H1 (cell line): ENCODE measurements at regions not wholly inside any gene's neighbourhood (a gene's known extent, or its start where the extent isn't known, plus 50 kb on each side); places are given as distances from the start of the nearest gene placed in this dataset.

Source experiments
- CTCF ChIA-PET: fragments of 300-600 bp; sonication (Branson Sonifier 250); formaldehyde crosslinking; loops from one replicate; lab custom pipeline; 2021; ENCODE audit not compliant: partially characterized antibody; lab: Charles Lee
- POLR2A ChIA-PET: fragments of 300-600 bp; sonication (Branson Sonifier 250); formaldehyde crosslinking; loops from one replicate; lab custom pipeline; 2021; ENCODE audit warnings: inconsistent platforms; ENCODE audit not compliant: partially characterized antibody; lab: Charles Lee
- DNase-seq, 2 experiments: peaks; one replicate each; pipeline versions ENCODE4 v3.0.0 to v3.0.0-alpha.2; 2010 to 2022; ENCODE audit warnings: low spot score in 2 of 2, low read depth in 1 of 2, mixed read lengths in 1 of 2
- FAIRE-seq: peaks from 2 replicates; lab custom pipeline; 2011; peaks lifted over from hg19 to GRCh38; lab: Jason Lieb, UNC
- H2AFZ ChIP-seq: 2 replicates; pipeline ENCODE4 v1.8.1; 2012; ENCODE audit warnings: low read length, inconsistent platforms
- H2AK5ac ChIP-seq: 2 replicates; pipeline ENCODE4 v1.6.1; 2013; ENCODE audit warnings: low read depth, low read length
- H2BK120ac ChIP-seq: replicated peaks from 2 replicates; pipeline ENCODE3; 2013; ENCODE audit warnings: low read depth, low read length, inconsistent platforms
- H2BK12ac ChIP-seq: 2 replicates; pipeline ENCODE4 v1.6.1; 2013; ENCODE audit warnings: low read depth, low read length
- H2BK15ac ChIP-seq: 2 replicates; pipeline ENCODE4 v1.6.1; 2013; ENCODE audit warnings: low read length
- H2BK20ac ChIP-seq: 2 replicates; pipeline ENCODE4 v1.6.1; 2013; ENCODE audit warnings: low read length
- H2BK5ac ChIP-seq: 2 replicates; pipeline ENCODE4 v1.6.1; 2013; ENCODE audit warnings: low read depth, low read length
- H3K14ac ChIP-seq: 2 replicates; pipeline ENCODE4 v1.6.1; 2013; ENCODE audit warnings: inconsistent platforms; ENCODE audit not compliant: insufficient read length
- H3K18ac ChIP-seq: 2 replicates; pipeline ENCODE4 v1.6.1; 2013; ENCODE audit warnings: low read length; ENCODE audit errors: extremely low read depth
- H3K23ac ChIP-seq: 2 replicates; pipeline ENCODE4 v1.6.1; 2013; ENCODE audit warnings: inconsistent platforms; ENCODE audit not compliant: insufficient read length
- H3K23me2 ChIP-seq: 2 replicates; pipeline ENCODE4 v1.6.1; 2013; ENCODE audit warnings: low read depth, low read length
- H3K27ac ChIP-seq: 2 replicates; pipeline ENCODE4 v1.6.1; 2011; ENCODE audit warnings: low read depth, low read length, inconsistent platforms
- H3K27me3 ChIP-seq, 4 experiments: replicated peaks in 1 of 4; 1 replicate in 1 of 4; 2 replicates in 3 of 4; pipeline versions ENCODE4 v1.6.1 to v1.8.1; 2011 to 2013; ENCODE audit warnings: low read length in 3 of 4, mild to moderate bottlenecking in 3 of 4, inconsistent platforms in 2 of 4, mixed read lengths in 2 of 4, moderate library complexity in 1 of 4; ENCODE audit not compliant: control insufficient read depth in 3 of 4, insufficient read depth in 3 of 4; ENCODE audit errors: extremely low read depth in 1 of 4
- H3K36me3 ChIP-seq, 4 experiments: 2 replicates each; pipeline versions ENCODE4 v1.6.1 to v1.8.1; 2011 to 2013; ENCODE audit warnings: mild to moderate bottlenecking in 4 of 4, low read length in 3 of 4, moderate library complexity in 2 of 4, control low read depth in 1 of 4, inconsistent platforms in 1 of 4; ENCODE audit not compliant: insufficient read depth in 4 of 4, control insufficient read depth in 2 of 4
- H3K4ac ChIP-seq: replicated peaks from 2 replicates; pipeline ENCODE3; 2013; ENCODE audit warnings: low read length, low read depth, mixed read lengths, inconsistent platforms; ENCODE audit not compliant: insufficient read length
- H3K4me1 ChIP-seq, 4 experiments: replicated peaks in 1 of 4; 1 replicate in 1 of 4; 2 replicates in 3 of 4; pipeline versions ENCODE4 v1.6.1 to v1.8.1; 2011 to 2013; ENCODE audit warnings: low read length in 3 of 4, inconsistent platforms in 2 of 4, mixed read lengths in 1 of 4; ENCODE audit not compliant: insufficient read depth in 4 of 4, control insufficient read depth in 3 of 4
- H3K4me2 ChIP-seq, 2 experiments: 2 replicates each; pipeline versions ENCODE4 v1.6.1 to v1.8.1; 2011 to 2013; ENCODE audit warnings: low read depth in 2 of 2, low read length in 2 of 2, control low read depth in 1 of 2, inconsistent platforms in 1 of 2, mild to moderate bottlenecking in 1 of 2; ENCODE audit not compliant: insufficient read depth in 1 of 2
- H3K4me3 ChIP-seq, 4 experiments: fragments of 200-600, 300-600 bp in 1 of 4; sonication (generic), shearing (Covaris generic), sonication (Bioruptor Twin) in 1 of 4; 2 replicates each; pipeline versions ENCODE4 v1.5.1 to v1.8.1; 2011 to 2016; ENCODE audit warnings: low read length in 4 of 4, low read depth in 3 of 4, control low read depth in 2 of 4, inconsistent platforms in 2 of 4, mild to moderate bottlenecking in 2 of 4, mixed read lengths in 1 of 4, moderate library complexity in 1 of 4; ENCODE audit not compliant: insufficient read depth in 2 of 4; ENCODE audit errors: extremely low read depth in 1 of 4
- H3K56ac ChIP-seq: replicated peaks from 2 replicates; pipeline ENCODE3; 2013; ENCODE audit warnings: low read depth, mild to moderate bottlenecking, mixed read lengths, low read length, inconsistent platforms; ENCODE audit not compliant: insufficient read length
- H3K79me1 ChIP-seq: 2 replicates; pipeline ENCODE4 v1.6.1; 2013; ENCODE audit warnings: low read depth, low read length, control low read depth
- H3K79me2 ChIP-seq, 2 experiments: 2 replicates each; pipeline versions ENCODE4 v1.6.1 to v1.8.1; 2012 to 2013; ENCODE audit warnings: low read length in 2 of 2, mild to moderate bottlenecking in 2 of 2, inconsistent platforms in 1 of 2; ENCODE audit not compliant: insufficient read depth in 2 of 2, control insufficient read depth in 1 of 2
- H3K9ac ChIP-seq, 4 experiments: replicated peaks in 1 of 4; 1 replicate in 1 of 4; 2 replicates in 3 of 4; pipeline versions ENCODE4 v1.6.1 to v1.8.1; 2011 to 2013; ENCODE audit warnings: low read depth in 3 of 4, low read length in 3 of 4, control low read depth in 2 of 4, mild to moderate bottlenecking in 2 of 4, moderate library complexity in 2 of 4, inconsistent platforms in 1 of 4; ENCODE audit errors: extremely low read depth in 1 of 4
- H3K9me3 ChIP-seq, 2 experiments: 2 replicates each; pipeline versions ENCODE4 v1.6.1 to v1.8.1; 2012 to 2013; ENCODE audit warnings: mild to moderate bottlenecking in 2 of 2, moderate library complexity in 2 of 2, control low read depth in 1 of 2, inconsistent platforms in 1 of 2, low read depth in 1 of 2, low read length in 1 of 2, mixed read lengths in 1 of 2; ENCODE audit not compliant: insufficient read depth in 2 of 2
- H4K20me1 ChIP-seq, 2 experiments: replicated peaks in 1 of 2; 2 replicates each; pipeline versions ENCODE3 to v1.8.1; 2011 to 2013; ENCODE audit warnings: inconsistent platforms in 2 of 2, low read length in 2 of 2, mild to moderate bottlenecking in 1 of 2; ENCODE audit not compliant: insufficient read depth in 2 of 2, control insufficient read depth in 1 of 2
- H4K5ac ChIP-seq: 2 replicates; pipeline ENCODE4 v1.6.1; 2013; ENCODE audit warnings: low read length, low read depth, mixed read lengths, inconsistent platforms; ENCODE audit not compliant: insufficient read length
- H4K8ac ChIP-seq: 2 replicates; pipeline ENCODE4 v1.8.0; 2013; ENCODE audit warnings: mild to moderate bottlenecking, moderate library complexity, low read length, inconsistent platforms; ENCODE audit not compliant: insufficient read depth; ENCODE audit errors: extremely low read depth
- H4K91ac ChIP-seq: replicated peaks from 2 replicates; pipeline ENCODE3; 2013; ENCODE audit warnings: low read length, mixed read lengths, inconsistent platforms; ENCODE audit not compliant: insufficient read length
- CBX5 ChIP-seq: fragments of 300-800, 300-1000 bp; sonication (generic); IDR thresholded peaks from 2 replicates; pipeline ENCODE4 v1.7.1; 2016; ENCODE audit warnings: antibody characterized with exemption, low read length, low read depth
- CHD1 ChIP-seq: IDR thresholded peaks from 2 replicates; pipeline ENCODE4 v1.6.1; 2012; ENCODE audit warnings: low read depth, low read length, improper control_type of control experiment
- WGBS, 2 experiments: shearing (Covaris generic) in 1 of 2; methylation state at CpG; one replicate each; pipeline versions ENCODE4 v1.1.6 to v1.1.7; 2013 to 2015; ENCODE audit warnings: low lambda C conversion rate in 2 of 2, mixed read lengths in 2 of 2, inconsistent platforms in 1 of 2, low coverage in 1 of 2, missing lambda C conversion rate in 1 of 2; ENCODE audit not compliant: insufficient replicate concordance in 2 of 2, insufficient coverage in 1 of 2, insufficient read length in 1 of 2; ENCODE audit errors: extremely low coverage in 1 of 2, missing lambda C conversion rate in 1 of 2; 5-methylcytosine and 5-hydroxymethylcytosine counted together

- Histone ChIP-seq H4K20me1 (no peaks in the 10 kb centered on the region), H3K14ac (no peak overlapping the region), H2BK120ac (no peak overlapping the region), H3K4ac (no peak overlapping the region), H3K9me3 (peaks cover 30 to 31% of the 10 kb centered on the region in 2 experiments), H3K18ac (no peak overlapping the region), H3K4me3 (no peak overlapping the region), H3K79me1 (no peaks in the 10 kb centered on the region), H3K27me3 (no peaks in the 10 kb centered on the region), H3K56ac (no peak overlapping the region), H3K4me2 (no peak overlapping the region), H2BK5ac (no peak overlapping the region), H2AFZ (no peak overlapping the region), H2BK20ac (no peak overlapping the region), H2BK15ac (no peak overlapping the region), H3K36me3 (peaks cover 0 to 8% (median 0%) of the 10 kb centered on the region in 4 experiments; a peak in 2 of 8 replicates), H3K23me2 (no peaks in the 10 kb centered on the region), H3K9ac (no peak overlapping the region), H3K23ac (no peak overlapping the region), H2BK12ac (no peak overlapping the region), H3K4me1 (peaks cover 0 to 7% (median 0%) of the 10 kb centered on the region in 4 experiments; a peak in 1 of 7 replicates), H3K27ac (no peak overlapping the region), H4K8ac (no peak overlapping the region), H4K91ac (no peak overlapping the region), H3K79me2 (no peaks in the 10 kb centered on the region), H2AK5ac (no peak overlapping the region), H4K5ac (no peak overlapping the region)
- CTCF ChIA-PET = interaction anchor here (1.2 to 6.0 kb wide), 10 partner anchors 8 to 427 kb away, joined by 3 to 37 read pairs (median 4); no protein-coding TSS in a partner anchor
- POLR2A ChIA-PET = no interaction called here
- peak in 1 of 2 experiments; percentile 59 for DNase-seq
- WGBS, 2 experiments = no CpG with 5 or more reads among the region's 1 CpG
- TF ChIP-seq CHD1 (no peak), CBX5 (0 out of 2 replicates have a peak, but pooled peaks have one; percentile 62)
- FAIRE-seq = no peak
Measured at GRCh38 chr3:176513604-176514003, 683.7 kb downstream of the TBL1XR1 start.
